Smooth muscle cell (in vitro differentiated cells): ENCODE measurements at regions not wholly inside any gene's neighbourhood (a gene's known extent, or its start where the extent isn't known, plus 50 kb on each side); places are given as distances from the start of the nearest gene placed in this dataset.

Source experiments
- DNase-seq: peaks from one replicate; lab custom pipeline; 2025; ENCODE audit not compliant: unreplicated experiment; lab: John Stamatoyannopoulos, UW
- H2AFZ ChIP-seq: fragments of 200-600 bp; sonication (generic); 2 replicates; pipeline ENCODE4 v1.6.0; 2016; ENCODE audit warnings: antibody characterized with exemption, low read depth, mild to moderate bottlenecking
- H3F3A ChIP-seq: fragments of 200-600 bp; sonication (generic); 2 replicates; pipeline ENCODE4 v1.6.0; 2017; ENCODE audit warnings: antibody characterized with exemption, low read depth
- H3K27ac ChIP-seq: fragments of 200-600 bp; sonication (generic); 2 replicates; pipeline ENCODE4 v1.5.1; 2016; ENCODE audit warnings: low read depth, mild to moderate bottlenecking
- H3K27me3 ChIP-seq: fragments of 200-600 bp; sonication (generic); 2 replicates; pipeline ENCODE4 v1.6.1; 2016; ENCODE audit warnings: low read depth, mild to moderate bottlenecking
- H3K36me3 ChIP-seq: fragments of 200-600 bp; sonication (generic); 2 replicates; pipeline ENCODE4 v1.5.1; 2016; ENCODE audit warnings: low read depth
- H3K4me1 ChIP-seq: fragments of 200-600 bp; sonication (generic); 2 replicates; pipeline ENCODE4 v1.5.1; 2016; ENCODE audit warnings: low read depth
- H3K4me2 ChIP-seq: fragments of 200-600 bp; sonication (generic); 2 replicates; pipeline ENCODE4 v1.6.0; 2016; ENCODE audit warnings: mild to moderate bottlenecking
- H3K4me3 ChIP-seq: fragments of 200-600 bp; sonication (generic); 2 replicates; pipeline ENCODE4 v1.5.1; 2016; ENCODE audit warnings: mild to moderate bottlenecking
- H3K79me2 ChIP-seq: fragments of 200-600 bp; sonication (generic); 2 replicates; pipeline ENCODE4 v1.6.0; 2016; ENCODE audit warnings: low read depth, mild to moderate bottlenecking
- H3K9ac ChIP-seq: fragments of 200-600 bp; sonication (generic); 2 replicates; pipeline ENCODE4 v1.6.0; 2016; ENCODE audit warnings: low read depth
- H3K9me3 ChIP-seq: fragments of 200-600 bp; sonication (generic); replicated peaks from 2 replicates; pipeline ENCODE4 v1.5.1; 2016; ENCODE audit warnings: low read depth
- H4K20me1 ChIP-seq: fragments of 200-600 bp; sonication (generic); 2 replicates; pipeline ENCODE4 v1.6.0; 2016; ENCODE audit warnings: low read depth
- CTCF ChIP-seq: fragments of 200-600 bp; sonication (generic); IDR thresholded peaks from 2 replicates; pipeline ENCODE4 v1.5.1; 2017; ENCODE audit warnings: borderline replicate concordance, mild to moderate bottlenecking, antibody characterized with exemption; ENCODE audit not compliant: insufficient read depth, poor library complexity, severe bottlenecking
- WGBS: methylation state at CpG from one replicate; pipeline ENCODE4 v1.1.7; 2016; ENCODE audit warnings: low lambda C conversion rate; 5-methylcytosine and 5-hydroxymethylcytosine counted together

- Histone ChIP-seq H3K9me3 (no peaks in the 10 kb centered on the region), H3K4me2 (no peak overlapping the region), H2AFZ (no peak overlapping the region), H3K4me1 (peaks cover 7% of the 10 kb centered on the region), H3K27me3 (no peaks in the 10 kb centered on the region), H3K9ac (no peak overlapping the region), H4K20me1 (no peaks in the 10 kb centered on the region), H3K4me3 (no peak overlapping the region), H3K79me2 (no peaks in the 10 kb centered on the region), H3K27ac (no peak overlapping the region), H3F3A (no peaks in the 10 kb centered on the region), H3K36me3 (no peaks in the 10 kb centered on the region)
- no peak for TF ChIP-seq CTCF
- no peak for DNase-seq
- 70% methylated on average over 5 of the region's 5 CpGs for WGBS
These were observed 1540.0 kb upstream of the PABPC4L start for GRCh38 chr4:135741583-135741982.

DNA sequence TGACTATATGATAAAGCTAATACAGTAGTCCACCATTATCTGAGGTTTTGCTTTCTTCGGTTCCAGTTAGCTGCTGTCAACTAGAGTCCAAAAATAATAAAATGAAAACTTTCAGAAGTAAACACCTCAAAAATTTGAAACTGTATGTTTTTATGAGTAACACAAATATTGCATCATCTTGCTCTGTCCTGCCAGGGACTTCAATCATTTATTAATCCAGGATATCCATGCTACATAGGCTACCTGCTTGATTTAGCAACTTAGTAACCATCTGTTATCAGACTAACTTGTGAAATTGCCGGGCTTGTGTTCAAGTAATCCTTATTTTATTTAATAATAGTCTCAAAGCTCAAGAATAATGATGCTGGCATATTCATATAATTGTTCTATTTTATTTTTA is 1537.8 kb upstream of the PABPC4L start:
- H3K9me3 ChIP-seq = no peaks in the 10 kb centered on the region
- 90% methylated on average over 2 of the region's 2 CpGs for WGBS
- H3K79me2 ChIP-seq = no peaks in the 10 kb centered on the region
- H3K9ac ChIP-seq = no peak overlapping the region
- H3K27me3 ChIP-seq = no peaks in the 10 kb centered on the region
- no peak overlapping the region for H3K4me2 ChIP-seq
- no peaks in the 10 kb centered on the region for H3F3A ChIP-seq
- peaks cover 7% of the 10 kb centered on the region for H3K4me1 ChIP-seq
- no peak overlapping the region for H3K27ac ChIP-seq
- no peaks in the 10 kb centered on the region for H3K36me3 ChIP-seq
- DNase-seq = no peak
- TF ChIP-seq CTCF = no peak
- H3K4me3 ChIP-seq = no peak overlapping the region
- H4K20me1 ChIP-seq = no peaks in the 10 kb centered on the region
- no peak overlapping the region for H2AFZ ChIP-seq

- DNase-seq = no peak
- Histone ChIP-seq H3K9me3 (no peaks in the 10 kb centered on the region), H3K27me3 (no peaks in the 10 kb centered on the region)
These were observed 1533.9 kb upstream of the PABPC4L start for GRCh38 chr4:135735512-135735911.

More at GRCh38 chr4:135735512-135735911, 1533.9 kb upstream of the PABPC4L start:
- no peaks in the 10 kb centered on the region for H3K79me2 ChIP-seq
- H3K4me1 ChIP-seq = no peaks in the 10 kb centered on the region
- no peak overlapping the region for H2AFZ ChIP-seq
- no peaks in the 10 kb centered on the region for H3F3A ChIP-seq
- TF ChIP-seq CTCF = no peak
- H3K36me3 ChIP-seq = no peaks in the 10 kb centered on the region
- no peak overlapping the region for H3K4me3 ChIP-seq
- H3K9ac ChIP-seq = no peak overlapping the region
- H3K4me2 ChIP-seq = no peak overlapping the region
- H4K20me1 ChIP-seq = no peaks in the 10 kb centered on the region
- no peak overlapping the region for H3K27ac ChIP-seq
